BE2C (cell line): ENCODE measurements at regions not wholly inside any gene's neighbourhood (a gene's known extent, or its start where the extent isn't known, plus 50 kb on each side); places are given as distances from the start of the nearest gene placed in this dataset.

Experiments
- DNase-seq: peaks from one replicate; pipeline ENCODE4 v3.0.0-alpha.2; 2020
- H3K27me3 ChIP-seq: fragments of 250-450 bp; sonication (Bioruptor Pico); 2 replicates; pipeline ENCODE4 v1.5.1; 2020; ENCODE audit warnings: mild to moderate bottlenecking
- H3K36me3 ChIP-seq: fragments of 250-450 bp; sonication (Bioruptor Pico); 2 replicates; pipeline ENCODE4 v1.5.1; 2020; ENCODE audit warnings: mild to moderate bottlenecking
- H3K4me1 ChIP-seq: fragments of 250-450 bp; sonication (Bioruptor Pico); 2 replicates; pipeline ENCODE4 v1.5.1; 2020
- H3K4me3 ChIP-seq: 2 replicates; pipeline ENCODE4 v1.5.1; 2011; ENCODE audit warnings: low read depth, low read length
- H3K9me3 ChIP-seq: fragments of 250-450 bp; sonication (Bioruptor Pico); 2 replicates; pipeline ENCODE4 v1.5.1; 2020
- TF ChIP-seq, protein P1 (sequence below): IDR thresholded peaks from 2 replicates; pipeline ENCODE4 v1.5.1; 2012; ENCODE audit warnings: mild to moderate bottlenecking, low read depth, low read length

DNA sequence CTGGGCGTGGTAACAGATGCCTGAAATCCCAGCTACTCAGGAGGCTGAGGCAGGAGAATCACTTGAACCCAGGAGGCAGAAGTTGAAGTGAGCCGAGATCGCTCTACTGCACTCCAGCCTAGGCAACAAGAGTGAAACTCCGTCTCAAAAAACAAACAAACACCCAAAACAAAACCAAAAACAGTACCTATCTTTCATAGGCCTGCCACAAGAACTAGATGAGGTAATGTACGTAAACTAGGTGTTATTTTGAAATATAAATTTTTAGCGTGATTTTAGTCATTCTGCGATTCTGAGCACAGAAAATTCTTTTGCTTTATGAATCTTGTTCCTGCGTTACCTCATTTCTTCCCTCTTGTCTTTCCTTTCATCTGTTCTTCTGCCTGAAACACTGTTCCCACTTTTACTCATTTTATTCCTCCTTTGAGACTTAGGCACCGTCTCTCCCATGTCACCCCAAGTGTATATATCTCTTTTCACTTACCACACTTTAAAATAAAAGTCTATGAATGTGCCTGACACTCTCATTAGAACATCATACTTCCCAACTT is 238.2 kb upstream of the HTR2A start:
- TF ChIP-seq, protein P1, sequence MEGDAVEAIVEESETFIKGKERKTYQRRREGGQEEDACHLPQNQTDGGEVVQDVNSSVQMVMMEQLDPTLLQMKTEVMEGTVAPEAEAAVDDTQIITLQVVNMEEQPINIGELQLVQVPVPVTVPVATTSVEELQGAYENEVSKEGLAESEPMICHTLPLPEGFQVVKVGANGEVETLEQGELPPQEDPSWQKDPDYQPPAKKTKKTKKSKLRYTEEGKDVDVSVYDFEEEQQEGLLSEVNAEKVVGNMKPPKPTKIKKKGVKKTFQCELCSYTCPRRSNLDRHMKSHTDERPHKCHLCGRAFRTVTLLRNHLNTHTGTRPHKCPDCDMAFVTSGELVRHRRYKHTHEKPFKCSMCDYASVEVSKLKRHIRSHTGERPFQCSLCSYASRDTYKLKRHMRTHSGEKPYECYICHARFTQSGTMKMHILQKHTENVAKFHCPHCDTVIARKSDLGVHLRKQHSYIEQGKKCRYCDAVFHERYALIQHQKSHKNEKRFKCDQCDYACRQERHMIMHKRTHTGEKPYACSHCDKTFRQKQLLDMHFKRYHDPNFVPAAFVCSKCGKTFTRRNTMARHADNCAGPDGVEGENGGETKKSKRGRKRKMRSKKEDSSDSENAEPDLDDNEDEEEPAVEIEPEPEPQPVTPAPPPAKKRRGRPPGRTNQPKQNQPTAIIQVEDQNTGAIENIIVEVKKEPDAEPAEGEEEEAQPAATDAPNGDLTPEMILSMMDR: no peak
- Histone ChIP-seq H3K9me3 (no peaks in the 10 kb centered on the region), H3K27me3 (no peaks in the 10 kb centered on the region), H3K36me3 (no peaks in the 10 kb centered on the region), H3K4me1 (no peaks in the 10 kb centered on the region), H3K4me3 (no peak overlapping the region)
- DNase-seq: no peak

DNA sequence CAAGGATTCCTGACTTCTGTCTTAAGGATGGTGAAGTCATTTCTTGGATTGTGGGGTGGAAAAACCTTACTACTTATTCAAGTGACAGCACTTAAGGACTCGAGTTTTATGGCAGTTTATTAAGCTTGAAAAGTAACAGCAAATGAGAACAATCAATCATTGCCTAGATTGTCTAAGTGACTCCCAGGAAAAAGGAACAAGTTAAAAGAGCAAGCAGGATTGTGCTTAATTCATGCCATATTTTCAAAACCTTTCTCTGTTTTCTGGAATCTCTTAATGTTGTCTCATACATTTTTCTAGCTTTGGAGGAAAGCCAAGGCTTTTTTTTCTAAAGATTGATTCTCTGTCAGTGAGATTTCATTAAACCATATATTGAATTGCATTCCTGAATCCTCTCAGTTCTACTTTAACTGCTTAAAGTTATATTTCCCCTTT is 236.2 kb upstream of the HTR2A start:
- H3K27me3 ChIP-seq: no peaks in the 10 kb centered on the region
- no peaks in the 10 kb centered on the region for H3K36me3 ChIP-seq
- no peaks in the 10 kb centered on the region for H3K4me1 ChIP-seq
- no peak overlapping the region for H3K4me3 ChIP-seq
- TF ChIP-seq, protein P1: no peak
- no peaks in the 10 kb centered on the region for H3K9me3 ChIP-seq
- DNase-seq: no peak

DNA sequence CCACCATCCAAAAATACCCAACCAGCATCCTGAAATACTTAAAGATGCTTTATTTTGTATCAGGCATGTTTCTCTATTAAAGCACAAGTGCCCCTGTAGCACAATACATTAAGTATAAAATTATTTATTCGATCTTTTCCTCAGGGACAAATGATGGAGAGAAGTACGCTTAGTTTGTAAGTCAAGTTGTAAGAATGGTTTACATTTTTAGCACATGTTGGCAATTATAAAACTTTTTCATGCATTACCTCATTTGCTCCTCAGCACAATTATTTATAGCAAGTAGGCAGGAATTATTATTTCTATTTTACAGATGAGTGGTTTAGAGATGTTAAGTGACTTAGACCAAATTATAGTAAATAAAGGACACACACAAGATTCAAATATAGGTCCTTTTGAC is 232.6 kb upstream of the HTR2A start:
- TF ChIP-seq, protein P1: no peak
- H3K4me3 ChIP-seq: no peak overlapping the region
- no peaks in the 10 kb centered on the region for H3K4me1 ChIP-seq
- no peaks in the 10 kb centered on the region for H3K27me3 ChIP-seq
- H3K36me3 ChIP-seq: no peaks in the 10 kb centered on the region
- H3K9me3 ChIP-seq: no peaks in the 10 kb centered on the region; the same call in 1 of the 2 replicates
- DNase-seq: no peak

DNA sequence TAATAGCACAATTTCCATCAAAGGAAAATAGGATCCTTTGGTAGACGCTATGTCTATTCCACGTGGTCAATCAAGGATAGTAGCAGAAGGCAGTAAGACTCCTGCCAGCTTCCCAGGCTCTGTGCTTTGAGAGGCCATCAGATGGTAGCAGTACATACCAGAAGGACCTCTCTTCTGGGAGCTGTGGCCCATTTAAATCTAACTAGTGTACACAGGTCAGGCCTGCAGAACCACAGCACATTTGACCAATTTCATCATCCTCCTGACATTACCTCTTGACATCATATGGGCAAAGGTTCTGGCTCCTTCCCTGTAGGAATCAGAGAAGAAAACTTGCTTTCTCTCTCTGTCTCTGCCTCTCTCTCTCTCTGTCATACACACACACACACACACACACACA is 229.6 kb upstream of the HTR2A start:
- no peaks in the 10 kb centered on the region for H3K36me3 ChIP-seq
- TF ChIP-seq, protein P1: peak; percentile 26; the same call in 1 of the 2 replicates
- H3K4me1 ChIP-seq: no peaks in the 10 kb centered on the region
- H3K27me3 ChIP-seq: no peaks in the 10 kb centered on the region
- no peak overlapping the region for H3K4me3 ChIP-seq
- H3K9me3 ChIP-seq: no peaks in the 10 kb centered on the region; the same call in 1 of the 2 replicates
- DNase-seq: no peak

DNA sequence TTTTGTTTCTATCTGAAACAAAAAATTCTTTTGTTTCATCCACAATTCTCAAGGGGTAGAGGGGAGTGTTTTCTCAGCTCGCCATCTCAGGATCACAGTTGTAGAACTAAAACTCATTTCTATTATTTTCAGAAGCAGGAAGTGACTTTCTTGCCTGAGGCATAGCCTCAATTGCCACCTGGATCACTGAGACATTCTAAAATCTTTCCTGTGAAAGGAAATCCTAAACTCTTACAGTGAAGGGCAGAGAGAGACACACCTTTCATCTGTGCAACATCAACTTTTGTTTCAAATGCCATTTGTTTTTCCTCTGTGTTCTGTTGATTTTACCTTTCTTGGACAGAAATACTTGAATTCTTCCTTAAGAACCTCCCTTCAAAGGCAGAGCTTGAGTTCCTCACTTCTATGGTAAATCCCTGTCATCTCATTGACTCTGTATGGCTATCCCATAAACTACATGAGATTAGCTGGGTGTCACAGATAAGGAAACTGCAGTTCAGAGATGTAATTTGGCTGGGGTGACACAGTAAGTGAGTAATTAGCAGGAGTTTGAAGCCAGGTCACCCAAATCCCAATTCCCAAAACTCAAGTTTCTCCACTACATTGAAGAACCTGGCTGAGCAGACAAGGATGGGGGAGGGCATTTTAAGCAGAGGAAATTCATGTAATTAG is 224.4 kb upstream of the HTR2A start:
- Histone ChIP-seq H3K9me3 (no peaks in the 10 kb centered on the region; the same call in 1 of the 2 replicates), H3K4me1 (no peaks in the 10 kb centered on the region), H3K27me3 (no peaks in the 10 kb centered on the region; the same call in 1 of the 2 replicates), H3K36me3 (no peaks in the 10 kb centered on the region), H3K4me3 (no peak overlapping the region)
- TF ChIP-seq, protein P1: no peak
- no peak for DNase-seq

DNA sequence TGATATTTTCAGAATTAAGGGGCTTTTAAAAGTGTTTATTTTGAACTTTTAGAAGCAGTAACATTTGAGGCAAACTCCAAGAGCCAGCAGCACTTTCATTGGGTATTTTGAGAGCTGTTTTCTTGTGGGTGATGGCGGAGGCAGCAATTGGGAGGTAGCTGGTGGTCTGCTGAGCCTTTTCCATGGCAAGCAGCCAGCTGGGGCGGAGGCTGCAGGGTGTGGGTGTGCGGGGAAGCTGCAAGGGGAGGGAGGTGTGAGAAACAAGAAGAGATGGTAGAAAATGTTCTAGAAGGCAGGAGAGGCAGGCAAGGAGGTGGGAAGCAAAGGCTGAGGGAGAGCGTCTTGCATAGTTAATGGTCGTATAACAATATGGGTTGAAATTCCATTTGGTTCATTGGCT is 223.4 kb upstream of the HTR2A start:
- Histone ChIP-seq H3K27me3 (no peaks in the 10 kb centered on the region; the same call in 1 of the 2 replicates), H3K4me1 (no peaks in the 10 kb centered on the region), H3K4me3 (no peak overlapping the region), H3K36me3 (no peaks in the 10 kb centered on the region), H3K9me3 (no peaks in the 10 kb centered on the region)
- TF ChIP-seq, protein P1: no peak
- DNase-seq: peak; percentile 46
